ENCODE measurements at regions not wholly inside any gene's neighbourhood (a gene's known extent, or its start where the extent isn't known, plus 50 kb on each side); places are given as distances from the start of the nearest gene placed in this dataset.
A peak's percentile ranks its signal among the peaks of the same experiment; 100 is the strongest.

DNA sequence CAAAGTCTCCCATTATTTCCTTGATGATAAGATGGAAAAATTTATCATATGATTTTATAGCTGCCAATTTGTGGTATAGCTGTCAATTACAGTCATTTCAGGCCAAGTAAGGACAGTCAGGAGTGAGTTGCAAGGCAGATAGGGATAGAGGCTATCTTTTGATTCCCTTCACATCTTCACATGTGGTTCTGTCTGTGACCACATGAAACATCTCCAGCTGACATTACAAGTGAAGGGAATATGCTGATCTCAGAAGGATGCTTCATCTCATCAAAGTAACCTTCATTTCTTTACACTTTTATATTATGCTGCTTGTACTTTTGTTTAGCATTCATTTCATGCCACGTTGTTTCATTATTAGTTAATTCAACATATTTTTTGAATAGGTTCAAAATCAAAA is 136.9 kb upstream of the CFAP20DC start:
- Histone ChIP-seq H3K27me3 (ENCODE audit: control insufficient read depth, insufficient read depth, low read length, poor library complexity, severe bottlenecking) (no peaks in the 10 kb centered on the region), H3K27ac (ENCODE audit: low read depth, low read length) (no peak overlapping the region), H3K36me3 (ENCODE audit: control insufficient read depth, insufficient read depth, low read length) (no peaks in the 10 kb centered on the region), H3K4me1 (ENCODE audit: control insufficient read depth, insufficient read depth, low read length) (peaks cover 13% of the 10 kb centered on the region), H3K9me3 (ENCODE audit: control insufficient read depth, low read length) (no peaks in the 10 kb centered on the region), H3K4me3 (ENCODE audit: low read length) (no peak overlapping the region), H3K9ac (ENCODE audit: extremely low read depth, low read length, poor library complexity, severe bottlenecking) (no peak overlapping the region)
- DNase-seq: no peak
- H3K4me1 Mint-ChIP-seq: peaks cover 24% of the 10 kb centered on the region
- H3K27ac Mint-ChIP-seq: no peak overlapping the region
- TF ChIP-seq, protein P1, sequence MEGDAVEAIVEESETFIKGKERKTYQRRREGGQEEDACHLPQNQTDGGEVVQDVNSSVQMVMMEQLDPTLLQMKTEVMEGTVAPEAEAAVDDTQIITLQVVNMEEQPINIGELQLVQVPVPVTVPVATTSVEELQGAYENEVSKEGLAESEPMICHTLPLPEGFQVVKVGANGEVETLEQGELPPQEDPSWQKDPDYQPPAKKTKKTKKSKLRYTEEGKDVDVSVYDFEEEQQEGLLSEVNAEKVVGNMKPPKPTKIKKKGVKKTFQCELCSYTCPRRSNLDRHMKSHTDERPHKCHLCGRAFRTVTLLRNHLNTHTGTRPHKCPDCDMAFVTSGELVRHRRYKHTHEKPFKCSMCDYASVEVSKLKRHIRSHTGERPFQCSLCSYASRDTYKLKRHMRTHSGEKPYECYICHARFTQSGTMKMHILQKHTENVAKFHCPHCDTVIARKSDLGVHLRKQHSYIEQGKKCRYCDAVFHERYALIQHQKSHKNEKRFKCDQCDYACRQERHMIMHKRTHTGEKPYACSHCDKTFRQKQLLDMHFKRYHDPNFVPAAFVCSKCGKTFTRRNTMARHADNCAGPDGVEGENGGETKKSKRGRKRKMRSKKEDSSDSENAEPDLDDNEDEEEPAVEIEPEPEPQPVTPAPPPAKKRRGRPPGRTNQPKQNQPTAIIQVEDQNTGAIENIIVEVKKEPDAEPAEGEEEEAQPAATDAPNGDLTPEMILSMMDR (conservative IDR thresholded peaks at IDR 0.05): no peak
- no peaks in the 10 kb centered on the region for H3K36me3 Mint-ChIP-seq (ENCODE audit: low read depth)
- H3K9me3 Mint-ChIP-seq: peaks cover 2% of the 10 kb centered on the region
- WGBS, 2 experiments (ENCODE audit: insufficient coverage in 1 of 2, insufficient read length in 1 of 2): 83% methylated on average over 1 of the region's 1 CpG; no CpG with 5 or more reads in 1 of the 2 experiments
- H3K4me3 Mint-ChIP-seq: no peak overlapping the region
- no peaks in the 10 kb centered on the region for H3K27me3 Mint-ChIP-seq (ENCODE audit: insufficient read depth)

GRCh38 chr3:59185591-59186369 is 136.0 kb upstream of the CFAP20DC start:
- Mint-ChIP-seq H3K4me1 (peaks cover 24% of the 10 kb centered on the region), H3K36me3 (ENCODE audit: low read depth) (no peaks in the 10 kb centered on the region), H3K4me3 (no peak overlapping the region), H3K9me3 (peaks cover 2% of the 10 kb centered on the region), H3K27ac (no peak overlapping the region), H3K27me3 (ENCODE audit: insufficient read depth) (no peaks in the 10 kb centered on the region)
- DNase-seq: peak; percentile 47
- H3K27ac ChIP-seq (ENCODE audit: low read depth, low read length): peak overlapping the region; percentile 0
- no peaks in the 10 kb centered on the region for H3K9me3 ChIP-seq (ENCODE audit: control insufficient read depth, low read length)
- no peaks in the 10 kb centered on the region for H3K36me3 ChIP-seq (ENCODE audit: control insufficient read depth, insufficient read depth, low read length)
- TF ChIP-seq, protein P1 (conservative IDR thresholded peaks at IDR 0.05): no peak
- WGBS, 2 experiments (ENCODE audit: insufficient coverage in 1 of 2, insufficient read length in 1 of 2): 76 to 83% methylated on average over 2 to 3 of the region's 3 CpGs
- H3K4me3 ChIP-seq (ENCODE audit: low read length): no peak overlapping the region
- no peaks in the 10 kb centered on the region for H3K27me3 ChIP-seq (ENCODE audit: control insufficient read depth, insufficient read depth, low read length, poor library complexity, severe bottlenecking)
- H3K9ac ChIP-seq (ENCODE audit: extremely low read depth, low read length, poor library complexity, severe bottlenecking): no peak overlapping the region
- H3K4me1 ChIP-seq (ENCODE audit: control insufficient read depth, insufficient read depth, low read length): peaks cover 13% of the 10 kb centered on the region

GRCh38 chr3:59180006-59180405 is 130.2 kb upstream of the CFAP20DC start:
- no peaks in the 10 kb centered on the region for H3K36me3 ChIP-seq (ENCODE audit: control insufficient read depth, insufficient read depth, low read length)
- 77 to 100% methylated on average over 1 to 3 of the region's 3 CpGs for WGBS, 2 experiments (ENCODE audit: insufficient coverage in 1 of 2, insufficient read length in 1 of 2)
- peak; percentile 54 for DNase-seq

More at GRCh38 chr3:59180006-59180405, 130.2 kb upstream of the CFAP20DC start:
- H3K9ac ChIP-seq (ENCODE audit: extremely low read depth, low read length, poor library complexity, severe bottlenecking): no peak overlapping the region
- H3K27me3 ChIP-seq (ENCODE audit: control insufficient read depth, insufficient read depth, low read length, poor library complexity, severe bottlenecking): no peaks in the 10 kb centered on the region
- H3K9me3 ChIP-seq (ENCODE audit: control insufficient read depth, low read length): no peaks in the 10 kb centered on the region
- no peak overlapping the region for H3K4me3 Mint-ChIP-seq
- H3K4me3 ChIP-seq (ENCODE audit: low read length): no peak overlapping the region
- no peaks in the 10 kb centered on the region for H3K4me1 Mint-ChIP-seq
- no peaks in the 10 kb centered on the region for H3K4me1 ChIP-seq (ENCODE audit: control insufficient read depth, insufficient read depth, low read length)
- no peak overlapping the region for H3K27ac ChIP-seq (ENCODE audit: low read depth, low read length)
- TF ChIP-seq, protein P1 (conservative IDR thresholded peaks at IDR 0.05): no peak
- H3K27ac Mint-ChIP-seq: no peak overlapping the region
- H3K27me3 Mint-ChIP-seq (ENCODE audit: insufficient read depth): no peaks in the 10 kb centered on the region
- no peaks in the 10 kb centered on the region for H3K9me3 Mint-ChIP-seq
- no peaks in the 10 kb centered on the region for H3K36me3 Mint-ChIP-seq (ENCODE audit: low read depth)

Measured in endodermal cell (in vitro differentiated cells).